DMS79 treated with DMSO at 0.1 percent for 48 hours (cell line): ENCODE measurements at regions not wholly inside any gene's neighbourhood (a gene's known extent, or its start where the extent isn't known, plus 50 kb on each side); places are given as distances from the start of the nearest gene placed in this dataset.
"Not testable (repeated sequence)": the region's sequence is repeated elsewhere in the genome, so short reads cannot be mapped to it uniquely, and the experiment has no call there.

Source experiments
- DNase-seq: peaks from one replicate; lab custom pipeline; 2025; lab: John Stamatoyannopoulos, UW

DNA sequence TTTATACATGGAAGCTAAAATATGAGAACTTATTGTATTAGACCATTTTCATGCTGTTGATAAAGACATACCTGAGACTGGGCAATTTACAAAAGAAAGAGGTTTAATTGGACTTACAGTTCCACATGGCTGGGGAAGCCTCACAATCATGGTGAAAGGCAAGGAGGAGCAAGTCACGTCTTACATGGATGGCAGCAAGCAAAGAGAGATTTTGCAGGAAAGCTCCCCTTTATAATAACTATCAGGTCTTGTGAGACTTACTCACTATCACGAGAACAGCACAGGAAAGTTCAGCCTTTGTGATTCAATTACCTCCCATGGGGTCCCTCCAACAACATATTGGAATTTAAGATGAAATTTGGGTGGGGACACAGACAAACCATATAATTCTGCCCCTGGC is 740.1 kb upstream of the NECTIN3 start:
- not testable (repeated sequence) for DNase-seq

- DNase-seq: no peak
These were observed 739.0 kb upstream of the NECTIN3 start for GRCh38 chr3:110332629-110333028.

- no peak for DNase-seq
These were observed 730.6 kb upstream of the NECTIN3 start for GRCh38 chr3:110341047-110341446.

DNA sequence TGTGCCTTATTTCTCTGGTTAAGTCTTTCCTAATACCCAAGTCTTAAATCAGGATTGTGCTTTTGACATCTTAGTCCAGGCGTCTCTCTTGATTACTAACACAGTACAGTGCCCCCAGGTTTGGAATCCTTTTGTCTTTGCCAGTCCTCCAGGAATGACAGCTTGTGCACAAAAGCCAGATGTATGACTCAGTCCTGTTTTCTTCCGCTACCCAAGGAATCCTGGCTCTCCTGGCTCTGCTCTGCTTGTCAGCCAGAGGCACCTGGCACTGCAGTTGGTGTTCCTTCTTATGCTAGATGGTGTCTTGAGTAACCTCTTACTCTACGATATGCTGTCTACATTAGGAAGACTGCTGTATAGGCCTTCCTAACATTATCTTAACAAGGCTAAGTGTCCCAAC is 728.2 kb upstream of the NECTIN3 start:
- no peak for DNase-seq

GRCh38 chr3:110343945-110344344 is 727.7 kb upstream of the NECTIN3 start:
- no peak for DNase-seq

DNA sequence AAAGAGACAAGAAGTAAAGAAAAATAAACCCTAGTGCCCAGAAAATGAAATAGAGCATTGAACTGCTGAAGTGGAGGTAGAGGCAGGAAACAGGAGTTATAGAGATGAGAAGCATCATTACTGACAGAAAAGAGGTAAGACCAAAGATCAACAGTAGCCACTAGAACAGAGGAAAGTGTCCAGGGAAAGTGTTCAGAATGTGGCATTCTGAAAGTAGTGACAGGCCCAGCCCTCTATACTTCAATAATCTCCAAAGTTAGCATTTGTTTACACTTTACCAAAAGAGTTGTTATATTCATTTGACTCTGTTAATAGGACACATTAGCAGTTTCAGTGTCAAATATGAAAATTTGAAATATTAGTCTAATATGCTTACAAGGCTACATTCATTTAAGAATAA is 727.1 kb upstream of the NECTIN3 start:
- no peak for DNase-seq

DNA sequence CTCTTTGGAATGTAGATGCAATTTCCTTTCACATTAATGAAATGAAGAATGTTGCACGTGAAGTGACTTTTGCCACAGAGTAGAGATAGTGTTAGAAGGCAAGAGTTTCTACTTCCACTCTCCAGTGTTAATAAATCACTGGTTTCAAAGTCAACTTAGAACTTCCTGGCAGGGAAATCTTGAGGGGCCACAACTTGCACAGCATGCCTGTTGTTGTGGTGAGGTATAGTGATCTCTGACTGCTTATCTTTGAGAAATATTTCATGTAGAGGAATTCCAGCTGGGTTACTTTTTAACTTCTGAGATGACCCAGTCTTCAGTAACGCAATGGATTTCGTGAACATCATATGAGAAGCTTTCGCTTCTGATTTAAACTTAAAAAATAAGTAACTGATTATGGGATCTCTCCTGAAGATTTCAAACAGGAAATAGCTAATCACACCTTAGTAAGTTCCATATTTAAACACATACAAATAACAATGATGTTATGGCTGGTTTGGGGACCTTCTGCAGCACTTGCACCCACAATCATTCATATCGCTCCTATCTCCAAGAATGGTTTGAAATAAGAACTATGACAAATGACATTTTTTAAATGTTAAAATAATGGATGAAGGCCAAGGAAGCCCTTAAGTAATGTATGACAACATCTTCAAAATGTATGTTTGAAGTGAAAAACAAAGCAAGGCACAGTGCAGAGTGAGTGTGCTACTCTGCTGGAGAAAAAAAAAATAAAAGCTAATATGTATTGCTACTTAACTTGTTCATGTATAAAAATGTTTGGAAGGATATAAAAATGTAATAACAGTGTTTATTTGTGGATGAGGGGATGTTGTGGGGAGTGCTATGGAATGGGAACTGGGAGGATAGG is 726.5 kb upstream of the NECTIN3 start:
- no peak for DNase-seq

DNA sequence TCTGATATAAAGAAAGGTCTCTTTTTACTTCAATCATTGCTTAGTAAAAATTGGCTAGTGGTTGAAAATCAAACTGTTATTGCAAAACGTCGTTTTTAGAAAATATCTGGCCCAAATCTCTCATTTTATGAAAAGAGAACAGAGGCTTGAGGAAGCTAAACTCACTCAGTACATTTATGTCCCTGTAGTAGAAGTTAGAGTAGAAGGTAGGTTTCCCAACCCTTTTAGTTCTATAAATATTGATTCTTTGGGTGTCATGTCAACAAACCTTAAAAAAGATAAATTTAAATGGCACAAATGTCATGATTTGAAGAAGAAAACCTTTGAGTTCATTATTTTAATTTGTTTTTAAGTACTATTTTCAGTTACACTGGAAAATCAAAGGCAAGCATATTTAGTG is 722.3 kb upstream of the NECTIN3 start:
- DNase-seq: no peak

DNA sequence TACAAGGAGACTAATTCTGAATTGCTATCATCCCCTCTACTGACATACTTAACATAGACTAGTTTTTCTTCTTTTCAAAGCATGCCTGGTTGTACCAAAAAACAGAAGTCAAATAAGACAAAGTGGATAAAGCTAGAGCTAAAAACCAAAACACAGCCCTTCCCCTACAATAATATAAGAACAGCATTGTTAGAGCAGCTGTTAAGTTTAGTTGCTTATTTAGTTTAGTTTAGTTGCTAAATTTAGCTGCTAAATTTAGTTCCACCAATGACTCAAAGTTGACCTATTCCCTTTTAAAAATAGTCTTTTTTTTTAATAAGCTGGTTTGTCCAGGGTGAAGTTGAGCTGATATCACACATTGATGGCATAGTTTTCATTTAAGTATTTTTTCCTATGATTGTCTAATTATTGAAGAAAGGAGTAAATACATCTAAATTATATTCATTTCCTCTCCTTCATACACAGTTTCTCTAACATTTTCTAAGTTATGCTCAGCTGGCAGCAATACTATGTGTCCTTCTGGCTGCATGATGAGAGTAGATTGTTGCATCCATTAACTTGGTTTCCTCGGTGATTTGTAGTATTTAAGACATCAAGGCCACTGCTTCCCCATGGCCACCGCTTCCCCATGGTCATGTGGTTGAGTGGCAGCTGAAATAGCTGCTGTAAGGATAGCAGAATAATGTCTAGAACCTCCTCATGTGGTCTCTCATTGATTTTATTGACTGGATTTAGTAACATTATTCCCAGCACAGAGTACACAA is 718.6 kb upstream of the NECTIN3 start:
- no peak for DNase-seq

DNA sequence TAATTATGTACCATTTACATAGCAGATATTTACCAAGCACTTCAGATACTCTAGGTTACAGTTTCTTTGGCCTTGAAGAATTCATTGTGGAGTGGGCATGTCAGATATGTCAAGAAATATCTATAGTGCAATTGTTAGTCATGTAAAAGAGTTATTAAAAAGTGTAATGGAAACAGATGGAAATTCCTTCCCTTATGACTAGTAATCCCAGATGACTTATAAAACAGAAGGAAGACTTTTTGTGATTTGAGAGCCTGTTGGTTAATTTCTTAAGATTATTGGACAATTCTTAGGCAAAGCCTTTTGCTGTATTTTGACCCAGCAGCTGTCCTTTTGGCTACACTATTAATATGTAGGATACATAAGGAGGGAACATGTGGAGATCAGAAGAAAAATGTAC is 708.9 kb upstream of the NECTIN3 start:
- no peak for DNase-seq

- not testable (repeated sequence) for DNase-seq
These were observed 704.3 kb upstream of the NECTIN3 start for GRCh38 chr3:110367289-110367688.

- no peak for DNase-seq
These were observed 695.7 kb upstream of the NECTIN3 start for GRCh38 chr3:110375751-110376518.

- DNase-seq: no peak
These were observed 693.1 kb upstream of the NECTIN3 start for GRCh38 chr3:110378481-110378880.

- no peak for DNase-seq
These were observed 689.6 kb upstream of the NECTIN3 start for GRCh38 chr3:110381992-110382391.

DNA sequence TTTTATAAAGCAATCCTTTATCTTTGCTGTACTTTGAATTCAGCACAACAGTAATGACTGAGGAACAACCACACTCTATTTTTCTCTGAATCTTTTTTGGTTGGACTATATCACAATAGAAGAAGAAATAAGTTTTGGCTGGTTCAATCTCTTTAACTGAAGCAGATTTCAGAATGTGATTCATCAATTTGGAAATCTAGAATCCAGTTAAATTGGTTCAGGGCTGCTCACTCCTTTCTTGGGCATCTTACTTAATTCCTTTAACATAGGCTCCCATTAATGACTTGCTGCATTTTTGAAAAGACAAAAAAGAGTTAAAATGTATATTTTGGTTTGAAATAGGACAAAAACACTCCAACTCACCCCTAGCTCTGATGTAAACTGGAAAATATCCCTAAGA is 688.3 kb upstream of the NECTIN3 start:
- no peak for DNase-seq

GRCh38 chr3:110384601-110385000 is 687.0 kb upstream of the NECTIN3 start:
- no peak for DNase-seq

DNA sequence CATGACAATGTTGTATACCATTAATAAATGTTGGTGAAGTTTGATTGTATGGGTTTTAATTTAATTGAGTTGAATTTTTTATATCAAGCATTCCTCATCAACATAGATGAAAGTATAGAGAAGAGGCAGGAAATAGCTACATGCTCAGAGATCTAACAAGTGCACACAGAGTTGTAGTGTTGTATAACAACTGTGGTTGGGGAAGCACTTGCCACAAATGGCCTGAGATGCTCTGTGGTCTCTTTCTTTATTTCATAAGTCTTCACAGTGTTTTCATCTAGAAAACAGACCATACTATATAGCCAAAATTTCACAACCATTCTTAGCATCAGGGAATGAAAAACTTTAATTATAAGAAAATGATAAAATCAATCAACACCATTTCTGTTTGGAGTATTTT is 682.6 kb upstream of the NECTIN3 start:
- no peak for DNase-seq

- DNase-seq: no peak
These were observed 681.2 kb upstream of the NECTIN3 start for GRCh38 chr3:110390372-110390771.

DNA sequence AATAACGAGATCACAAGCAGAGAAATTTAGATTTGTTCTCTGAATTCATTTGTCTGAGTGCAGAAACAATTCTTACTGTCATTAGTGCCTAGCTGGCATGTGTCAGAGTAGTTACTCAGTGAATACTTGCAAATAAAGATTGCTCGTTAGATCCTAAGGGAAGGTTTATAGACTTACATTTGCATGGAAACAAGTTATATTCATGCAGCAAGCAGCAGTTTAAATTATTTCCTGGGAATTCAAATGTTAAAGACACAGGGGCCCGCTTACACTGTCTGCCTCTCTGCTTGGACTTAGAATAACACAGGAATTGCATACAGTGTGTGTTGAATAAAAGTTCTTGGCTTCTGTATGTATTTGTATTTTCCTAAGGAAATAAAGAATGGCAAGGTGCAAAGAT is 680.6 kb upstream of the NECTIN3 start:
- DNase-seq: no peak

GRCh38 chr3:110391640-110392395 is 679.8 kb upstream of the NECTIN3 start:
- DNase-seq: no peak

GRCh38 chr3:110393941-110394340 is 677.7 kb upstream of the NECTIN3 start:
- no peak for DNase-seq

- DNase-seq: no peak
These were observed 674.5 kb upstream of the NECTIN3 start for GRCh38 chr3:110397115-110397514.
